IPS-18a (cell line): ENCODE measurements at regions not wholly inside any gene's neighbourhood (a gene's known extent, or its start where the extent isn't known, plus 50 kb on each side); places are given as distances from the start of the nearest gene placed in this dataset.

Experiments used
- H3K27ac ChIP-seq: one replicate; pipeline ENCODE4 v1.5.1; 2013; ENCODE audit warnings: low read length
- H3K27me3 ChIP-seq: one replicate; pipeline ENCODE4 v1.6.1; 2013; ENCODE audit warnings: mild to moderate bottlenecking, low read length; ENCODE audit not compliant: control insufficient read depth, insufficient read depth
- H3K36me3 ChIP-seq: one replicate; pipeline ENCODE4 v1.6.1; 2013; ENCODE audit warnings: low read depth, low read length; ENCODE audit not compliant: control insufficient read depth
- H3K4me1 ChIP-seq: one replicate; pipeline ENCODE4 v1.6.1; 2013; ENCODE audit warnings: low read depth, low read length; ENCODE audit not compliant: control insufficient read depth
- H3K4me3 ChIP-seq: one replicate; pipeline ENCODE4 v1.5.1; 2013; ENCODE audit warnings: low read length
- H3K9ac ChIP-seq: one replicate; pipeline ENCODE4 v1.6.1; 2013; ENCODE audit warnings: mild to moderate bottlenecking, low read length, moderate library complexity
- H3K9me3 ChIP-seq: one replicate; pipeline ENCODE4 v1.6.1; 2013; ENCODE audit warnings: low read depth, low read length; ENCODE audit not compliant: control insufficient read depth

DNA sequence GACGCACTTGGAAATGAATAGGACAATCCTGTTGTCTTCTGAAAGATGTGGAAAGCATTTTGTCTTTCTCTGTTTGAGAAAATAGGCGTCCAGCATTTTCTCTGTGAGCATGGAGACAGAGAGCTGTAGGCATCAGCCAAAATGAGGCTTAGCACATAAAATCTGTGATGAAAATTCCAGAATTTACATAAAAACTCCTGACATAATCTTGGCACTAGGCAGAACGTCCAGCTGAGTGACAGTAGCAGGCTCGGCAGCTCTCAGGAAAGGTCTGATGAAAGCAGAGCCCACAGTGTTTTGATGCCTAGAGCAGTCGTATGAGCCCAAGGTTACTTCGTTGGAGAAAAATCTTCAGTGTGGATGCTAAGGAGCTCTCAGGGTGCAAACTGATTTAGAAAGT, 543.3 kb upstream of the MAP3K7 start:
- Histone ChIP-seq H3K36me3 (no peaks in the 10 kb centered on the region), H3K9me3 (no peaks in the 10 kb centered on the region)

DNA sequence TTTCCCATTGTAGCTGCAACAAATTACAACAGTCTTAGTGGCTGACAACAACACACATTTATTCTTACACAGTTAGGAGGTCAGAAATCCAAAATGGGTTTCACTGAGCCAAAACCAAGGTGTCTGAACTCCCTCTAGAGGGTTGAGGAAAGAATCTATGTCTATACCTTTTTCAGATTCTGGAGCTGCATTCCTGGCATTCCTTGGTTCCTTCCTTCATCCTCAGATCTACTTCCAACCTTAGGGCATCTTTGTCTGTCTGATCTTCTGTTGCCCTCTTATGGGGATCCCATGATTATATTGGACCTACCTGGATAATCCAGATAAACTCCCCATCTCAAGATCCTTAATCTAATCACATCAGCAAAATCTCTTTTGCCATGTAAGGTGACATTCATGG, 540.9 kb upstream of the MAP3K7 start:
- no peak overlapping the region for H3K9ac ChIP-seq
- no peaks in the 10 kb centered on the region for H3K27me3 ChIP-seq
- no peaks in the 10 kb centered on the region for H3K4me1 ChIP-seq
- H3K36me3 ChIP-seq, result no peaks in the 10 kb centered on the region
- no peak overlapping the region for H3K4me3 ChIP-seq
- no peaks in the 10 kb centered on the region for H3K9me3 ChIP-seq
- no peak overlapping the region for H3K27ac ChIP-seq

More for the DNA sequence above, 543.3 kb upstream of the MAP3K7 start:
- Histone ChIP-seq H3K4me1 (no peaks in the 10 kb centered on the region), H3K27me3 (no peaks in the 10 kb centered on the region), H3K27ac (no peak overlapping the region), H3K4me3 (no peak overlapping the region), H3K9ac (no peak overlapping the region)

DNA sequence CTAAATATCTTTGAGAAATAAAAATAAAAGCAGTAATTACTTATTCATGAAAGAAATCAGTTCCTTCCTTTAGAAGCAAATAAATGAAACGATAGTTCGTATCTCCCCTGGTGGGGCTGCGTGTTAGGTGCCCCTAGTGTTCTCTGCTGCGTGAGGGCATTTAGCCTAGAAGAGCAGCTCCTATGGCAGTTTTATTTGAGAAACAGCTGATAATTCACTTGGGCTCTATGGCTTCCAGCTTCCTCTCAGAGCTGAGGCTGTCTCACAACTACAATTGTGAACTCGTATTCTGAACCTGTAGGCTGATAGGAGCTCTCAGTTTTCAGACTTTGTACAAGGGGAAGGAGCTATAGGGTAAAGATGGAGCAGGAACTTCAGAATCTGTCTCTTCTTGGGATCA, 540.0 kb upstream of the MAP3K7 start:
- Histone ChIP-seq H3K9me3 (no peaks in the 10 kb centered on the region), H3K36me3 (no peaks in the 10 kb centered on the region), H3K9ac (no peak overlapping the region), H3K27ac (no peak overlapping the region), H3K27me3 (no peaks in the 10 kb centered on the region), H3K4me1 (no peaks in the 10 kb centered on the region), H3K4me3 (no peak overlapping the region)

DNA sequence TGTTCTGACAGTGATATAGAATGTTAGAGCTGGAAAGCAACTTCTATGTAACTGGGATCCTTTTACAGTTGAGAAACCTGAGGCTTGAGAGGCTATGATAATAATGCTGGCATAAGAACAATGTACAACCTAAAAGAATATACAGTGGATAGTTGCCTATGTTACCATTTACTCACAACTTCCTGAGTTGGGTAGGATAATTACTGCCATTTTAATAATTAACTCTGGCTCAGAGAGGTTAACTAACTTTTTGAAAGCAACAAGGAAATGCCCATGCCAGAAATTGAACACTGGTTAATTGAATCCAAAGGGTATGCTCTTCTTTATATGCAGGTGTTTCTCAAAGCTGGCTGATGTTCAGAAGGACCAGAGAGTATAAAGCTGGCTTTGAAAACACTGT, 530.7 kb upstream of the MAP3K7 start:
- H3K4me3 ChIP-seq, result no peak overlapping the region
- H3K36me3 ChIP-seq, result no peaks in the 10 kb centered on the region
- H3K9me3 ChIP-seq, result no peaks in the 10 kb centered on the region
- H3K4me1 ChIP-seq, result no peaks in the 10 kb centered on the region
- no peaks in the 10 kb centered on the region for H3K27me3 ChIP-seq
- H3K27ac ChIP-seq, result no peak overlapping the region
- no peak overlapping the region for H3K9ac ChIP-seq

DNA sequence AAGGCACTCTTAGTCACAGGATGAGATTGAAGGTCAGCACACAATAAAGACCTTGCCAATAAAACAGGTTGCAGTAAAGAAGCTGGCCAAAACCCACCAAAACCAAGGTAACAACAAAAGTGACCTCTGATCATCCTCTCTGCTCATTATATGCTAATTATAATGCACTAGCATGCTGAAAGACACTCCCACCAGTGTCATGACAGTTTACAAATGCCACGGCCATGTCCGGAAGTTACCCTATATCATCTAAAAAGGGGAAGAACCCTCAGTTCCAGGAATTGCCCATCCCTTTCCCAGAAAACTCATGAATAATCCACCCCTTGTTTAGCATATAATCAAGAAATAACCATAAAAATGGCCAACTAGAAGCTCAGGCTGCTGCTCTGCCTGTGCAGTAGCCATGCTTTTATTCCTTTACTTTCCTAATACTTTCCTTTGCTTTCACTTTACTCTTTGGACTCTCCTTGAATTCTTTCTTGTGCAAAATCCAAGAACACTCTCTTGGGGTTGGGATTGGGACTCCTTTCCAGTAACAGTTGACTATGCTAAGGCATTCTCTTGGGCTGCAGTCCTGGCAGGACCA, 527.3 kb upstream of the MAP3K7 start:
- no peaks in the 10 kb centered on the region for H3K9me3 ChIP-seq

DNA sequence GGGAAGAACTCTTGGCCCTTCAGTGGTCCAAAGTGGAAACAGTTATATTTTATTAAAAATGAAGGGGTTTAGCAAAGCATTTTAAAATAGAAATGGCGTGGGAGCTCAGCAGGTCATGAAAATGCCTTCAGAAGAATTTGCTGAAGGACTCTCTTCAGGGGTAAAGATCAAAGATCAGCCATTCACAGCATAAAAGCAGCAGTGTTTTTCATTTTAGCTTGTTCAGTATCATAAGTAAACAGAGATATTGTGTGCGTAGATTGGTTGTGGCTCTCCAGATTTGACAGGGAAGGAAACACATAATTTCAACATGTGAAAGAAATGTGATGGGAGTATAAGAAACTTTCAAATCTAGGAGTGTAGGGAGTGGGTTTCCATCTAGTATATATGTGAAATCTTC, 519.2 kb upstream of the MAP3K7 start:
- H3K9me3 ChIP-seq, result no peaks in the 10 kb centered on the region
- no peak overlapping the region for H3K4me3 ChIP-seq
- H3K4me1 ChIP-seq, result no peaks in the 10 kb centered on the region
- H3K27ac ChIP-seq, result no peak overlapping the region
- H3K9ac ChIP-seq, result no peak overlapping the region
- no peaks in the 10 kb centered on the region for H3K36me3 ChIP-seq
- H3K27me3 ChIP-seq, result no peaks in the 10 kb centered on the region

More for the DNA sequence above, 527.3 kb upstream of the MAP3K7 start:
- H3K4me1 ChIP-seq, result no peaks in the 10 kb centered on the region
- no peaks in the 10 kb centered on the region for H3K27me3 ChIP-seq
- H3K27ac ChIP-seq, result no peak overlapping the region
- H3K36me3 ChIP-seq, result no peaks in the 10 kb centered on the region
- H3K4me3 ChIP-seq, result no peak overlapping the region
- no peak overlapping the region for H3K9ac ChIP-seq

DNA sequence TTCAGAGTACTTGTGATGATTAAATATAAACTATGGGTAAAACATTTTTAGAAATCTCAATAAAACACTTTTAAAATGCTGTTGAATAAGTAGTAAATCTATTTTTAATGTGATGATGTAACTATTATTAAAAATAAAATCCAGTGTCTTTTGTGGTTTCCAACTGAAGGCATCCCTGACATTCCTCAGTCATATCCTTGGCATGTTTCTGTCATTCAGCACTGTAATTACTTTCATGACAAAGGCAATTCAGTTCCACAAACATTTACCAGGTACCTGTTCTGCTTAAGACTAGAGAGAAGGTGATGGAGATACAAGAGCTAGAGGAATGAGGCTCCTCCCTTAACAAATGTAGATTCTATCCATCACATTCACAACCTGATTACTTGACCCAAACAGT, 518.7 kb upstream of the MAP3K7 start:
- H3K27ac ChIP-seq, result no peak overlapping the region
- H3K36me3 ChIP-seq, result no peaks in the 10 kb centered on the region
- H3K9ac ChIP-seq, result no peak overlapping the region
- no peaks in the 10 kb centered on the region for H3K27me3 ChIP-seq
- H3K4me3 ChIP-seq, result no peak overlapping the region
- no peaks in the 10 kb centered on the region for H3K4me1 ChIP-seq
- H3K9me3 ChIP-seq, result no peaks in the 10 kb centered on the region

DNA sequence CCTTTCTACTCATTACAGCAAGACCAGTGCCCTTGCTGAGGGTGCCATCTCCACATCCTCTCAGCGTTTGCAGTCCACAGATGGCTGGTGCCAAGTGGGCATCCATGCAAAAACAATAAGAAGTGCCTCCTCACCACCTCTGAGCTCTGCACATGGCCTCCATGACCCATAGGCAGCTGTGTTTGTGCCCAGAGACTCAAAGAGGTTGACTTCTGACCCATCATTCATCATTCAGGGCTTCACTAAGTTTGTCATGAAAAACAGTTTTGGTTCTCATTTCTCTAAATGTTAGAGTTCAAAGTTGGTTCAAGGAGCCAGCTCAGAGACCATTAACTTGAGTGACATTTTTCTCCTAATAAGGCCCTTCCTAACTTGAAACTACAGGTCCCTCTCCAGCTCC, 512.6 kb upstream of the MAP3K7 start:
- H3K27ac ChIP-seq, result no peak overlapping the region
- no peak overlapping the region for H3K9ac ChIP-seq
- no peaks in the 10 kb centered on the region for H3K4me1 ChIP-seq
- no peaks in the 10 kb centered on the region for H3K9me3 ChIP-seq
- no peaks in the 10 kb centered on the region for H3K36me3 ChIP-seq
- H3K4me3 ChIP-seq, result no peak overlapping the region
- H3K27me3 ChIP-seq, result no peaks in the 10 kb centered on the region

DNA sequence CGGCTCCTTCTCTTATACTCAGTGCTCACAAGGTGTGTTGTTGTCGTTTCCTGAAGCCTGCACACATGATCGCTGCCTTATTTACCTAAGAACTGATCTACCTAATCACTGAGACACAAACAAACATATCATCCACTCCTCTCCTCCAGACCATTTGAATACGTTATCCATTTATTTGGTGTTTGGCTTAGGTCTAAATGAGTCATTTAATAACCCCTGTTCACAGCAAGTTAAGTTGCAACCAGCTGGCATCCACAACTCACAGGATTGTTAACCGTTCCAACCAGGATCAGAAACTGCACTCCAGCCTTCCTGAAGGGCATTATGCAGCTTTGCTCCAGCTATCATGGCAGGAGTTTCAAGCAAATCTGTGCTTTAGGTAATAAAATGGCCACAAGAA, 511.1 kb upstream of the MAP3K7 start:
- H3K4me1 ChIP-seq, result no peaks in the 10 kb centered on the region
- no peak overlapping the region for H3K4me3 ChIP-seq
- H3K36me3 ChIP-seq, result no peaks in the 10 kb centered on the region
- no peak overlapping the region for H3K9ac ChIP-seq
- no peaks in the 10 kb centered on the region for H3K27me3 ChIP-seq
- H3K9me3 ChIP-seq, result no peaks in the 10 kb centered on the region
- H3K27ac ChIP-seq, result no peak overlapping the region

DNA sequence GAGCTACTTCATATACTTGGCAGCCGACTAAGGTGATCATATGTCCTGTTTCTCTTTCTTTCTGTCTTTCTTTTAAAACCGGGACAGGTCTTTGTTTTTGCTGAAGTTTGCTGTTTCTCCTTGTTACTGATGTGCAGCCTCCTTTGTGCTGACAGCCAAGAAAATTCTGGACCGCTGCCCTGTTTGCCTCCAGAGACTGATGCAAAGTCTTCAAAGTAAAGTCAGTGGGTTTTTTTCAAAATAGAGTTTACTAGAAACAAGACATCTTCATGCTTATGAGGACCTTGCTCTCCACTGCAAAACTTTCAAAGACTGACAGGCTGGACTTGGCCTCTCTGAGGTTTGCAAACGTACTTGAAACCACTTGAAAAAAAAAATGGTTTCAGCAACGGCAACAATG, 510.5 kb upstream of the MAP3K7 start:
- no peaks in the 10 kb centered on the region for H3K9me3 ChIP-seq
- H3K27me3 ChIP-seq, result no peaks in the 10 kb centered on the region
- H3K36me3 ChIP-seq, result no peaks in the 10 kb centered on the region
- H3K27ac ChIP-seq, result no peak overlapping the region
- H3K9ac ChIP-seq, result no peak overlapping the region
- no peak overlapping the region for H3K4me3 ChIP-seq
- H3K4me1 ChIP-seq, result no peaks in the 10 kb centered on the region

DNA sequence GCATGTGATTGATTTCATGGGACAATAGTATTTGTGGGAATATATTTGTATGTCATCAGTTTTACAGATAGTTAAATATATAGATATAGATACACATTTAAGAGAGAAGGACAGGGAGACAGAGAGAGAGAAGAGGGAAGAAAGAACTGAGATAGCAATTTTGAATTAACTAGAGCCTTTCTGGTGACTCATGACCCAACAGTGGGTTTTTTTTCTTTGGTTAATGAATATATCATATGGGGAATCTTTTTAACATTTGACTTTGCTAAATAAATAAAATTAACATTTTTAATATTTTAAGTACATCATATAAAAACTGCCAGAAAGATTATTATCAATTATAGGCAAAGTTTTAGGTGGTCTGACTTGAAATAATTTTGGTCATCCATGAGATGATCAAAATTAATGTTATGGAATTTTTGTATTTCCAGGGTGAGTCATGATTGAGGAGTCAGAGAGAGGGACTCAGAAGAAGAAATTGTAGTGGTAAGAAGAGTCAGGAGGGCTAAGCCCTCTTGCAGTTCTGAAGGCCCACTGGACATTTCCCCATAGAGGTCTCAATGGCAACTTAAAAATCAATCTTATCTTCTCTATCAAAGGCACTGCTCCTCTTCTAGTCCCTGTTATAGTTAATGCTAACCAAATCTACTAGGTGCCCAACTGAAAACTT, 508.1 kb upstream of the MAP3K7 start:
- H3K4me3 ChIP-seq, result no peak overlapping the region
- H3K27ac ChIP-seq, result no peak overlapping the region
- no peaks in the 10 kb centered on the region for H3K4me1 ChIP-seq
- no peak overlapping the region for H3K9ac ChIP-seq
- H3K9me3 ChIP-seq, result no peaks in the 10 kb centered on the region
- H3K36me3 ChIP-seq, result no peaks in the 10 kb centered on the region
- H3K27me3 ChIP-seq, result no peaks in the 10 kb centered on the region

DNA sequence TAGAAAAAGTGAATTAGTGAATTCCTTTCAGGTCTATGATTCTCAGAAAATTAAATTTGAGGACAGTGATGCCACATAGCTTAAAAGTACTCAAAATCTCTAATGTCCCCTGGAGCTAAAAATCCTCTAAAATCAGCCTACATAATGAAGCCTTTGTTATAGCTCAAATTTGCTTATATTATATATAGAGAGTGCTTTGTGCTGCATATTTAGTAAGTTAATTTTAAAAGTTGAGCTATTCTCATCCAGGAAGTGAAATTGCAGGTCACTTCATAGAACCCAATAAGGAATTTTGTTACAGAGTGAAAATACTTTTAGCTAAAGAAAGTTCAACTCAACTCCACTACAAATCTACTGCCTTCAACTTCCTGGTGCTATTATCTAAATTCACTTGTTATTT, 507.5 kb upstream of the MAP3K7 start:
- Histone ChIP-seq H3K9me3 (no peaks in the 10 kb centered on the region), H3K4me1 (no peaks in the 10 kb centered on the region), H3K9ac (no peak overlapping the region), H3K4me3 (no peak overlapping the region), H3K27ac (no peak overlapping the region), H3K36me3 (no peaks in the 10 kb centered on the region), H3K27me3 (no peaks in the 10 kb centered on the region)
